ENCODE measurements at regions not wholly inside any gene's neighbourhood (a gene's known extent, or its start where the extent isn't known, plus 50 kb on each side); places are given as distances from the start of the nearest gene placed in this dataset.

DNA sequence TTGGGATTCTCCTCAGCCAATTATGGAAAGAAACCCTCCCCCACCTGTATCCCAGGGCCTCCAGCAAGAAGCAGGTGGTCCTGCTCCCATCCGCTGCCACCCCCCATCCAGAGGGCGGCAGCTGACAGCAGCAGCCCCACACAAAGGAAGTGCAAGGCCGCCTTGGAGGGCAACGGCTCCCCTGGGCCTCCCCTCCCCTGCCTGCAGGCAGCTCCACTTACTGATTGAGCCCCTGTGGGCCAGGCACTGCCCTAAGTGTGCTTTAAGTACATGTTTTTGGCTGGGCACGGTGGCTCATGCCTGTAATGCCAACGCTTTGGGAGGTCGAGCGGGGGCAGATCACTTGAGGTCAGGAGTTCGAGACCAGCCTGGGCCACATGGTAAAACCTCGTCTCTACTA is 257.6 kb downstream of the PARN start:
- 15% methylated on average over 9 of the region's 10 CpGs for WGBS (ENCODE audit: insufficient coverage, low coverage, missing lambda C conversion rate)
- no peaks in the 10 kb centered on the region for H3K9me1 ChIP-seq (ENCODE audit: control insufficient read depth, insufficient read depth, low read length)
- no peaks in the 10 kb centered on the region for H3K79me2 ChIP-seq (ENCODE audit: control insufficient read depth, insufficient read depth, low read length)
- H3K4me2 ChIP-seq (ENCODE audit: insufficient read depth, low read length), result no peak overlapping the region
- no peaks in the 10 kb centered on the region for H3K36me3 ChIP-seq (ENCODE audit: control insufficient read depth, insufficient read depth, low read length)
- H3K27ac ChIP-seq (ENCODE audit: extremely low read depth, low read depth, low read length), result no peak overlapping the region
- DNase-seq (ENCODE audit: extremely low read depth in 1 of 4, low spot score in 3 of 4) (no peak), ATAC-seq (no peak), FAIRE-seq (no peak)
- no peaks in the 10 kb centered on the region for H4K20me1 ChIP-seq (replicated peaks; ENCODE audit: control insufficient read depth, insufficient read depth, low read length)
- H3K4me1 ChIP-seq (replicated peaks in 1 of 2; ENCODE audit: control insufficient read depth in 2 of 2, insufficient read depth in 2 of 2, low read length in 2 of 2), result peaks cover 0 to 15% of the 10 kb centered on the region in 2 experiments; a peak in 3 of 5 replicates
- CTCF ChIA-PET (ENCODE audit: low intra/inter-chr PET ratio), result no interaction called here
- no peak overlapping the region for H2AFZ ChIP-seq (ENCODE audit: low read depth, low read length)
- peaks cover 11 to 33% of the 10 kb centered on the region in 2 experiments; a peak in 4 of 5 replicates for H3K27me3 ChIP-seq (ENCODE audit: control insufficient read depth in 2 of 2, insufficient read depth in 2 of 2, low read length in 2 of 2)
- no peak overlapping the region for H3K4me3 ChIP-seq
- no peak overlapping the region for H3K9ac ChIP-seq (ENCODE audit: insufficient read depth in 1 of 2, low read depth in 2 of 2, low read length in 2 of 2)
- TF ChIP-seq ETV6 (IDR thresholded peaks at IDR 0.05; ENCODE audit: borderline replicate concordance in 1 of 2, low read depth in 2 of 2, low read length in 1 of 2), result no peak
- TF ChIP-seq ETV6 (CRISPR knock-in tag; IDR thresholded peaks at IDR 0.05; ENCODE audit: borderline replicate concordance), result no peak
- no peak for TF ChIP-seq SETDB1 (IDR thresholded peaks at IDR 0.05; ENCODE audit: low read length)
- no peak for TF ChIP-seq ZNF717 (CRISPR knock-in tag; IDR thresholded peaks at IDR 0.05)
- TF ChIP-seq SAFB (IDR thresholded peaks at IDR 0.05; ENCODE audit: borderline replicate concordance, low read depth, low read length), result no peak
- TF ChIP-seq CAMTA2 (CRISPR knock-in tag; conservative IDR thresholded peaks at IDR 0.05), result no peak
- TF ChIP-seq CBX2 (IDR thresholded peaks at IDR 0.05; ENCODE audit: insufficient read depth, low read length, poor library complexity, severe bottlenecking), result no peak
- no peak for TF ChIP-seq ZSCAN29 (IDR thresholded peaks at IDR 0.05)
- TF ChIP-seq POLR2AphosphoS2 (IDR thresholded peaks at IDR 0.05; ENCODE audit: low read length), result no peak
- TF ChIP-seq, protein P1, sequence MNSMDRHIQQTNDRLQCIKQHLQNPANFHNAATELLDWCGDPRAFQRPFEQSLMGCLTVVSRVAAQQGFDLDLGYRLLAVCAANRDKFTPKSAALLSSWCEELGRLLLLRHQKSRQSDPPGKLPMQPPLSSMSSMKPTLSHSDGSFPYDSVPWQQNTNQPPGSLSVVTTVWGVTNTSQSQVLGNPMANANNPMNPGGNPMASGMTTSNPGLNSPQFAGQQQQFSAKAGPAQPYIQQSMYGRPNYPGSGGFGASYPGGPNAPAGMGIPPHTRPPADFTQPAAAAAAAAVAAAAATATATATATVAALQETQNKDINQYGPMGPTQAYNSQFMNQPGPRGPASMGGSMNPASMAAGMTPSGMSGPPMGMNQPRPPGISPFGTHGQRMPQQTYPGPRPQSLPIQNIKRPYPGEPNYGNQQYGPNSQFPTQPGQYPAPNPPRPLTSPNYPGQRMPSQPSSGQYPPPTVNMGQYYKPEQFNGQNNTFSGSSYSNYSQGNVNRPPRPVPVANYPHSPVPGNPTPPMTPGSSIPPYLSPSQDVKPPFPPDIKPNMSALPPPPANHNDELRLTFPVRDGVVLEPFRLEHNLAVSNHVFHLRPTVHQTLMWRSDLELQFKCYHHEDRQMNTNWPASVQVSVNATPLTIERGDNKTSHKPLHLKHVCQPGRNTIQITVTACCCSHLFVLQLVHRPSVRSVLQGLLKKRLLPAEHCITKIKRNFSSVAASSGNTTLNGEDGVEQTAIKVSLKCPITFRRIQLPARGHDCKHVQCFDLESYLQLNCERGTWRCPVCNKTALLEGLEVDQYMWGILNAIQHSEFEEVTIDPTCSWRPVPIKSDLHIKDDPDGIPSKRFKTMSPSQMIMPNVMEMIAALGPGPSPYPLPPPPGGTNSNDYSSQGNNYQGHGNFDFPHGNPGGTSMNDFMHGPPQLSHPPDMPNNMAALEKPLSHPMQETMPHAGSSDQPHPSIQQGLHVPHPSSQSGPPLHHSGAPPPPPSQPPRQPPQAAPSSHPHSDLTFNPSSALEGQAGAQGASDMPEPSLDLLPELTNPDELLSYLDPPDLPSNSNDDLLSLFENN (IDR thresholded peaks at IDR 0.05; ENCODE audit: low read depth in 2 of 2, low read length in 2 of 2), result no peak
- no peak for TF ChIP-seq CBX8 (IDR thresholded peaks at IDR 0.05; ENCODE audit: borderline replicate concordance, extremely low read depth, low read depth, low read length, poor library complexity, severe bottlenecking)
- intact Hi-C loops (cut with micrococcal nuclease), result loop anchor here (10.0 kb wide), 1 partner anchor 152 kb away; no protein-coding TSS in a partner anchor
- no TSS peak for BruUV-seq (replicated peaks)
- H3K9me3 ChIP-seq (replicated peaks; ENCODE audit: control insufficient read depth, insufficient read depth, low read depth, low read length), result no peaks in the 10 kb centered on the region
- in situ Hi-C loops (cut with MboI), result no loop called here
- POLR2A ChIA-PET, result interaction anchor here (0.8 to 1.1 kb wide), 2 partner anchors 15 to 44 kb away, joined by 3 to 5 read pairs; no protein-coding TSS in a partner anchor
